ENCODE measurements at regions not wholly inside any gene's neighbourhood (a gene's known extent, or its start where the extent isn't known, plus 50 kb on each side); places are given as distances from the start of the nearest gene placed in this dataset.

- Histone ChIP-seq H3K9me3 (ENCODE audit: control insufficient read depth, insufficient read depth, low read length) (no peaks in the 10 kb centered on the region), H3K27ac (ENCODE audit: low read depth, low read length) (no peak overlapping the region), H3K4me3 (ENCODE audit: low read length) (no peak overlapping the region), H3K4me2 (ENCODE audit: low read length) (no peak overlapping the region), H3K79me2 (ENCODE audit: control insufficient read depth, low read length) (no peaks in the 10 kb centered on the region), H3K36me3 (ENCODE audit: control insufficient read depth, low read length) (no peaks in the 10 kb centered on the region), H3K27me3 (ENCODE audit: control insufficient read depth, low read length) (no peaks in the 10 kb centered on the region), H3K9me2 (replicated peaks; ENCODE audit: control insufficient read depth, low read length) (no peaks in the 10 kb centered on the region), H4K20me1 (ENCODE audit: control insufficient read depth, insufficient read depth, low read depth, low read length) (no peaks in the 10 kb centered on the region), H3F3A (ENCODE audit: control insufficient read depth, insufficient read depth) (no peaks in the 10 kb centered on the region), H3K4me1 (ENCODE audit: control insufficient read depth, low read length) (peaks cover 15% of the 10 kb centered on the region)
- no peak for TF ChIP-seq CTCF (IDR thresholded peaks at IDR 0.05; ENCODE audit: low read depth, low read length, poor library complexity, severe bottlenecking)
- no peak for TF ChIP-seq EZH2phosphoT487 (IDR thresholded peaks at IDR 0.05; ENCODE audit: borderline replicate concordance, low read length)
These were observed 240.0 kb downstream of the BCOR start for GRCh38 chrX:39857780-39858179.

- H3K27ac ChIP-seq (ENCODE audit: low read depth, low read length): no peak overlapping the region
- no peaks in the 10 kb centered on the region for H3K9me3 ChIP-seq (ENCODE audit: control insufficient read depth, insufficient read depth, low read length)
- H3F3A ChIP-seq (ENCODE audit: control insufficient read depth, insufficient read depth): no peaks in the 10 kb centered on the region
- peaks cover 15% of the 10 kb centered on the region for H3K4me1 ChIP-seq (ENCODE audit: control insufficient read depth, low read length)
- no peaks in the 10 kb centered on the region for H3K27me3 ChIP-seq (ENCODE audit: control insufficient read depth, low read length)
- H4K20me1 ChIP-seq (ENCODE audit: control insufficient read depth, insufficient read depth, low read depth, low read length): no peaks in the 10 kb centered on the region
- peak overlapping the region; percentile 10; the same call in 1 of the 2 replicates for H3K4me3 ChIP-seq (ENCODE audit: low read length)
- no peaks in the 10 kb centered on the region for H3K36me3 ChIP-seq (ENCODE audit: control insufficient read depth, low read length)
- no peaks in the 10 kb centered on the region for H3K9me2 ChIP-seq (replicated peaks; ENCODE audit: control insufficient read depth, low read length)
- H3K4me2 ChIP-seq (ENCODE audit: low read length): peak overlapping the region; percentile 36
- no peaks in the 10 kb centered on the region for H3K79me2 ChIP-seq (ENCODE audit: control insufficient read depth, low read length)
- TF ChIP-seq CTCF (IDR thresholded peaks at IDR 0.05; ENCODE audit: low read depth, low read length, poor library complexity, severe bottlenecking) (no peak), EZH2phosphoT487 (IDR thresholded peaks at IDR 0.05; ENCODE audit: borderline replicate concordance, low read length) (no peak)
These were observed 237.5 kb downstream of the BCOR start for GRCh38 chrX:39859991-39860861.

GRCh38 chrX:39862963-39863362 lies 234.8 kb downstream of the BCOR start:
- no peaks in the 10 kb centered on the region for H3K36me3 ChIP-seq (ENCODE audit: control insufficient read depth, low read length)
- no peaks in the 10 kb centered on the region for H3K27me3 ChIP-seq (ENCODE audit: control insufficient read depth, low read length)
- TF ChIP-seq EZH2phosphoT487 (IDR thresholded peaks at IDR 0.05; ENCODE audit: borderline replicate concordance, low read length): no peak
- no peak for TF ChIP-seq CTCF (IDR thresholded peaks at IDR 0.05; ENCODE audit: low read depth, low read length, poor library complexity, severe bottlenecking)
- H3K9me3 ChIP-seq (ENCODE audit: control insufficient read depth, insufficient read depth, low read length): no peaks in the 10 kb centered on the region
- no peaks in the 10 kb centered on the region for H4K20me1 ChIP-seq (ENCODE audit: control insufficient read depth, insufficient read depth, low read depth, low read length)
- H3K27ac ChIP-seq (ENCODE audit: low read depth, low read length): no peak overlapping the region
- no peak overlapping the region for H3K4me2 ChIP-seq (ENCODE audit: low read length)
- H3K79me2 ChIP-seq (ENCODE audit: control insufficient read depth, low read length): no peaks in the 10 kb centered on the region
- no peaks in the 10 kb centered on the region for H3F3A ChIP-seq (ENCODE audit: control insufficient read depth, insufficient read depth)
- H3K4me1 ChIP-seq (ENCODE audit: control insufficient read depth, low read length): peaks cover 19% of the 10 kb centered on the region
- H3K4me3 ChIP-seq (ENCODE audit: low read length): no peak overlapping the region
- H3K9me2 ChIP-seq (replicated peaks; ENCODE audit: control insufficient read depth, low read length): no peaks in the 10 kb centered on the region

Data from DOHH2 (cell line).